ENCODE measurements at regions not wholly inside any gene's neighbourhood (a gene's known extent, or its start where the extent isn't known, plus 50 kb on each side); places are given as distances from the start of the nearest gene placed in this dataset.

DNA sequence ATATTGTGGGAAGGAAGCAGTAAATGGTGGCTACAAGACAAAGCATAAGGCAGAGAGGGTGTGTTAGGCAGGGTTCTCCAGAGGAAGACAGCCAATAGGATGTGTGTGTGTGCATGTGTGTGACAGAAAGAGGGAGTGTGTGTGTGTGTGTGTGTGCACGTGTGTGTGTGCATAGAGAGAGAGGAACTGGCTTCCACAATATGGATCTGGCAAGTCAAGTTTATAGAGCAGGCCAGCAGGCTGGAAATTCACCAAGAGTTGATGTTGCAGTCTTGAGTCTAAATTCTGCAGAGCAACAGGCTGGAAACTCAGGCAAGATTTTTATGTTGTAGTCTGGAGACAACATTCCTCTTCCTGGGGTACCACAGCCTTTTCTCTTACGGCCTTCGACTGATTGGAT is 374.0 kb downstream of the TNS3 start:
- DNase-seq (ENCODE audit: low spot score in 2 of 2), result no peak
- TF ChIP-seq POLR2A (IDR thresholded peaks at IDR 0.05) (no peak), EP300 (IDR thresholded peaks at IDR 0.05) (no peak)
- TF ChIP-seq, protein P1, sequence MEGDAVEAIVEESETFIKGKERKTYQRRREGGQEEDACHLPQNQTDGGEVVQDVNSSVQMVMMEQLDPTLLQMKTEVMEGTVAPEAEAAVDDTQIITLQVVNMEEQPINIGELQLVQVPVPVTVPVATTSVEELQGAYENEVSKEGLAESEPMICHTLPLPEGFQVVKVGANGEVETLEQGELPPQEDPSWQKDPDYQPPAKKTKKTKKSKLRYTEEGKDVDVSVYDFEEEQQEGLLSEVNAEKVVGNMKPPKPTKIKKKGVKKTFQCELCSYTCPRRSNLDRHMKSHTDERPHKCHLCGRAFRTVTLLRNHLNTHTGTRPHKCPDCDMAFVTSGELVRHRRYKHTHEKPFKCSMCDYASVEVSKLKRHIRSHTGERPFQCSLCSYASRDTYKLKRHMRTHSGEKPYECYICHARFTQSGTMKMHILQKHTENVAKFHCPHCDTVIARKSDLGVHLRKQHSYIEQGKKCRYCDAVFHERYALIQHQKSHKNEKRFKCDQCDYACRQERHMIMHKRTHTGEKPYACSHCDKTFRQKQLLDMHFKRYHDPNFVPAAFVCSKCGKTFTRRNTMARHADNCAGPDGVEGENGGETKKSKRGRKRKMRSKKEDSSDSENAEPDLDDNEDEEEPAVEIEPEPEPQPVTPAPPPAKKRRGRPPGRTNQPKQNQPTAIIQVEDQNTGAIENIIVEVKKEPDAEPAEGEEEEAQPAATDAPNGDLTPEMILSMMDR (IDR thresholded peaks at IDR 0.05), result no peak
- Histone ChIP-seq H3K4me1 (no peaks in the 10 kb centered on the region), H3K27me3 (no peaks in the 10 kb centered on the region), H3K4me3 (no peak overlapping the region), H3K36me3 (no peaks in the 10 kb centered on the region), H3K27ac (no peak overlapping the region), H3K9me3 (peaks cover 0 to 5% (median 0%) of the 10 kb centered on the region in 4 donors)
- WGBS, 2 donors, result 84% methylated on average over 3 of the region's 3 CpGs

DNA sequence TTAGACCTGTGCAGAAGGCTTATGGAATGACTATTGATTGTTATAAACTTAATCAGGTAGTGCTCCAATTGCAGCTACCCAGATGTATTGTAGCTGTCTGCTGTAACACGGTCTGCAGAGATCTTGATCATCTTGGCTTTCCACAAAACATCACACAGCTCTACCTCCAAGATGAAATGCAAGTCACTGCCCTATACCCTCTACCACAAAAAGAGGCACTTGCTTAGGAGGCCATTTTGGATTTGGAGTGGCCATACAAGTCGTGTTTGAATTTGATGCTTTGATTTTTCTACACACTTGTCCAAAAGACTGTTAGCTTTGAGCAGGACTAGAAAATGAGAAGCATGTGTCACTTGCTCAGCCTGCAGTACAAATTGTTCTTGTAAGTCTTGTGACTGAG is 377.2 kb downstream of the TNS3 start:
- 75 to 80% methylated on average over 2 of the region's 2 CpGs for WGBS, 2 donors
- H3K36me3 ChIP-seq, result no peaks in the 10 kb centered on the region

DNA sequence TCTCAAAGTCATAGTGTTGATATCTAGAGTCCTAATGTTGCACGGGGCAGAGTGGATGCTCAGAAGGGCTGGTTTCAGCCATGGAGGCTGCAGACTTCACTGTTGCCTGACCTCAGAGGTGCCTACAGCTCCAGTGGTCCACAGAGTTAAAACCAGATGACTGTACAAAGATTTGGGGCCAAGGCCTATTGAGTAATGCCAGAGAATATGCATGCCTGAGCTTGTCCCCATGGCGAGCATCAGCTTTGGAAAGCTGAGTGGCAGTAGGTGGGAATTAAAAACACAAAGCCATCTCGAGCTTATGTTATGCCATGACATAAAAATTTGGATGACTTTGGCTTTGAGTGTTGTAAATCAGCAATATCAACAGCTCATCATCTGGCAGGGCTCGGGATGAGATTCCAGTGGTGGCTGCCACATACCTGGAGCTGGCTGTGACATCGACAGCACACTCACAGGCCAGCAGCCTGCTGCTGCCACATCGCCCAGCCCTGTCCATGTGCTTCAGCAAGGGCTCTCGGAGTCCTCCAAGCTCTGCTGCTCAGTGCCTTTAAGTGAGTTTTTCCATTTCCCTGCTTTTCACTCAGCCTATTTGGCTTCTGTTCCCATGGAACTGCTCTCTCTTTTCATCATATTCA is 379.6 kb downstream of the TNS3 start:
- DNase-seq (ENCODE audit: low spot score in 2 of 2), result no peak
- 77 to 83% methylated on average over 7 of the region's 7 CpGs for WGBS, 2 donors
- Histone ChIP-seq H3K9me3 (no peaks in the 10 kb centered on the region), H3K4me3 (no peak overlapping the region), H3K27ac (no peak overlapping the region), H3K36me3 (no peaks in the 10 kb centered on the region), H3K27me3 (no peaks in the 10 kb centered on the region), H3K4me1 (no peaks in the 10 kb centered on the region)
- TF ChIP-seq, protein P1 (IDR thresholded peaks at IDR 0.05), result no peak

More for the DNA sequence above, 377.2 kb downstream of the TNS3 start:
- Histone ChIP-seq H3K27ac (no peak overlapping the region), H3K4me1 (no peaks in the 10 kb centered on the region), H3K27me3 (no peaks in the 10 kb centered on the region), H3K4me3 (no peak overlapping the region), H3K9me3 (no peaks in the 10 kb centered on the region)
- no peak for DNase-seq (ENCODE audit: low spot score in 2 of 2)
- TF ChIP-seq POLR2A (IDR thresholded peaks at IDR 0.05), result no peak

DNA sequence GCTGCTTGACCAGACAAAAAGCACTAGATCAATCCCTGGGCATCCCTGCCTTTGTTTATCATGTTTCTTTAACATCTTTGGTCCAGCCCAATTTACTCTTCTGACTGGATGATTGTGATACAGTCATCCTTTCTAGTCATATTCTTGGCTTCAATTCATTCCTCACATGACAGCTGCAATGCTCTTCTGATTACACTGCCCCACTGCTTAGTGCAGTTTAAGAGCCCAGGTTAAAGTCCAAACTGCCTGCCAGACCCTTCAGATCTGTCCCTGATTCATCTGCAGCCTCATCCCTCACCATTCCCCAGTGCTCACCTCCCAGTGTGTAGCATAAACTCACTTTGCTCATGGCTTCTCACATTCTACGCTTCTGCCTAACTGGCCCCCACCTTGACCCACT is 383.8 kb downstream of the TNS3 start:
- TF ChIP-seq EP300 (IDR thresholded peaks at IDR 0.05) (no peak), POLR2A (IDR thresholded peaks at IDR 0.05) (no peak)
- TF ChIP-seq, protein P1 (IDR thresholded peaks at IDR 0.05), result no peak
- WGBS, 2 donors, result 97 to 100% methylated on average over 1 of the region's 1 CpG
- no peaks in the 10 kb centered on the region for H3K9me3 ChIP-seq
- no peak for DNase-seq (ENCODE audit: low spot score in 2 of 2)
- no peaks in the 10 kb centered on the region for H3K27me3 ChIP-seq
- no peaks in the 10 kb centered on the region for H3K4me1 ChIP-seq
- no peak overlapping the region for H3K27ac ChIP-seq
- no peak overlapping the region for H3K4me3 ChIP-seq
- no peaks in the 10 kb centered on the region for H3K36me3 ChIP-seq

DNA sequence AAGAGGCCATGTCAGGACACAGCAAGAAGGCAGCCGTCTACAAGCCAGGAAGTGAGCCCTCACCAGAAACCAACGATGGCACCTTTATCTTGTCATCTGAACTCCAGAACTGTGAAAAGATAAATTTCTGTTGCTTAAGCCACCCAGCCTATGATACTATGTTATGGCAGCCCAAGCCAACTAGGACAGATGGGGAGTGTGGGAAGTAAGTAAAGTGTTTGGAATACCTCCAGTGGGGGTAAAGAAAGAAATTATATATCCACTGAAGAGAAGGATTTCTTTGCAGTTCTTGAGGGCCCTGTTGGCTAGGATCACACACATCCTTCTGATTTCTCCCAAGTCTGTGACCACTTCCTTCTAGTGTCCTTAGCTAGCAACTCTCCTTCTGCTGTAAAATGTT is 384.4 kb downstream of the TNS3 start:
- Histone ChIP-seq H3K9me3 (no peaks in the 10 kb centered on the region), H3K4me3 (no peak overlapping the region), H3K4me1 (no peaks in the 10 kb centered on the region), H3K36me3 (no peaks in the 10 kb centered on the region), H3K27ac (no peak overlapping the region), H3K27me3 (no peaks in the 10 kb centered on the region)
- no peak for DNase-seq (ENCODE audit: low spot score in 2 of 2)
- no peak for TF ChIP-seq POLR2A (IDR thresholded peaks at IDR 0.05)
- no peak for TF ChIP-seq EP300 (IDR thresholded peaks at IDR 0.05)
- TF ChIP-seq, protein P1 (IDR thresholded peaks at IDR 0.05), result no peak
- 70 to 87% methylated on average over 2 of the region's 2 CpGs for WGBS, 2 donors

DNA sequence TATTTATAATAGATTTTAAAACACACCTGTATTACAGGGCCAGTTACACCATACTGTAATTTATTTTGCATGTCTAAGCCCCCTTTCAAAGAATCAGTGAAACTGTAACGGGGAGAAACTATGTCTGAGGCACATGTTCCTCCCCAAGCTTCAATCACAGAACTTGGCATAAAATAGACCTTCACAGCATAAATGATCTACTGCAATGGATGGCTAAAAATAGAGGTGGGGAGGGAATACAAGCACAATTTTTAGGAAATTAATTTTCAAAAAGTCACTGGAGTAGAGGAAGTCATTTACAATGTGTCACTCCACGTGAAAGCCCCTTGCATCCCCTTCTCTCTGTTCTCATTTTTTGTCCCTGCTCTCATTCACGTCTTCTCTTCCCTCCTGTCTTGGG is 385.2 kb downstream of the TNS3 start:
- TF ChIP-seq POLR2A (IDR thresholded peaks at IDR 0.05), result no peak
- no peak for TF ChIP-seq EP300 (IDR thresholded peaks at IDR 0.05)
- TF ChIP-seq, protein P1 (IDR thresholded peaks at IDR 0.05), result no peak
- WGBS, 2 donors, result 71 to 82% methylated on average over 3 of the region's 3 CpGs
- no peaks in the 10 kb centered on the region for H3K4me1 ChIP-seq
- no peaks in the 10 kb centered on the region for H3K27me3 ChIP-seq
- no peak overlapping the region for H3K27ac ChIP-seq
- H3K4me3 ChIP-seq, result no peak overlapping the region
- no peaks in the 10 kb centered on the region for H3K36me3 ChIP-seq
- no peak for DNase-seq (ENCODE audit: low spot score in 2 of 2)
- H3K9me3 ChIP-seq, result no peaks in the 10 kb centered on the region
